HUES48 (cell line): ENCODE measurements at regions not wholly inside any gene's neighbourhood (a gene's known extent, or its start where the extent isn't known, plus 50 kb on each side); places are given as distances from the start of the nearest gene placed in this dataset.
"Not testable (repeated sequence)": the region's sequence is repeated elsewhere in the genome, so short reads cannot be mapped to it uniquely, and the experiment has no call there.

Source experiments
- H3K27ac ChIP-seq: one replicate; pipeline ENCODE4 v1.7.0; 2013; ENCODE audit warnings: low read depth, low read length, inconsistent platforms
- H3K27me3 ChIP-seq: 2 replicates; pipeline ENCODE4 v1.6.1; 2013; ENCODE audit warnings: mild to moderate bottlenecking, low read length; ENCODE audit not compliant: control insufficient read depth, insufficient read depth
- H3K36me3 ChIP-seq: 2 replicates; pipeline ENCODE4 v1.6.1; 2013; ENCODE audit warnings: low read length; ENCODE audit not compliant: control insufficient read depth, insufficient read depth
- H3K4me1 ChIP-seq: 2 replicates; pipeline ENCODE4 v1.6.1; 2013; ENCODE audit warnings: mild to moderate bottlenecking, low read length; ENCODE audit not compliant: control insufficient read depth, insufficient read depth
- H3K4me3 ChIP-seq: 2 replicates; pipeline ENCODE4 v1.5.1; 2013; ENCODE audit warnings: mild to moderate bottlenecking, low read depth, low read length
- H3K9ac ChIP-seq: 2 replicates; pipeline ENCODE4 v1.6.1; 2013; ENCODE audit warnings: mild to moderate bottlenecking, low read depth, low read length, moderate library complexity
- H3K9me3 ChIP-seq: 2 replicates; pipeline ENCODE4 v1.6.1; 2013; ENCODE audit warnings: low read length; ENCODE audit not compliant: control insufficient read depth, insufficient read depth

- H3K4me1 ChIP-seq, H3K9me3 ChIP-seq, H3K4me3 ChIP-seq, H3K9ac ChIP-seq, H3K36me3 ChIP-seq, H3K27ac ChIP-seq, H3K27me3 ChIP-seq: not testable (repeated sequence)
These were observed 608.6 kb downstream of the RFPL4B start for GRCh38 chr6:112955743-112956142.

DNA sequence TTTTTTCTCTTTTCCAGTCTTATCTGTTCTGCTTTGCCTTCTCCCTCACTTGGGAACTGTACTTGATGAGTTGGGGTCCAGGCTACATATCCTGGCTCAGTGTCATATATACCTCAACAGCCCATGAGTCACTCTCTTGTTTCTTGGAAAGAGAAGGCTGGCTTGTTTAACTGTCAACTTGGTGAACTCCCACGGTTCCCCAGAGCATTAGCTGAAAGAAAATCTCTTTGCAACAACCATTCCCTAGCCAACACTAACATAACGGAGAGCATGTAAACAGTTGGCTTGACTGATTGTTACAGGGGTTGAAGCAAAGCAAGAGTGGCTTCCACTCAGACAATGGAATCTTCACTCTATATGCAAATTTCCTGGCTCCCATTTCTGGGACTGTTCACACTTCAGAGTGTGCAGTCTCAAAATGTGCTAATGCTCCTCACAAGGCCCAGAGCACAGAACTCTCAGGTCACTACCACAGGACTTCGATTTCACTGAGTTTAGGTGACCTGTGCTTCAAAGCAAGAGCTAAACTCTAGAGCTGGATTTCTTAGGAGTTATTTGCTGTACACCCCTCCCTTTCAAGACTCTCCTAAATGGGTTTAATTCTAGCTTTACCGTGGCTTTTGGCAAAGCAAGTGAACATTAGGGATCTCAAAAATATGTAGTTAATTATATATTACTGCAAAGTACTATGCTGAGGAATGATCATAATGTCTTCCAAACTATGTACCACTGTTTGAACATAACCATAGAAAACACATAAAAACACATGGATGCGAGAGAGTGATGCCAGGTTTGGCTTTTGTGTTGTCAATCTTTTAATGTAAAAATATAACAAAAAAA, 609.8 kb downstream of the RFPL4B start:
- H3K9ac ChIP-seq, result no peak overlapping the region
- H3K4me1 ChIP-seq, result no peaks in the 10 kb centered on the region
- no peak overlapping the region for H3K27ac ChIP-seq
- H3K4me3 ChIP-seq, result no peak overlapping the region
- no peaks in the 10 kb centered on the region for H3K9me3 ChIP-seq
- H3K27me3 ChIP-seq, result no peaks in the 10 kb centered on the region
- no peaks in the 10 kb centered on the region for H3K36me3 ChIP-seq

DNA sequence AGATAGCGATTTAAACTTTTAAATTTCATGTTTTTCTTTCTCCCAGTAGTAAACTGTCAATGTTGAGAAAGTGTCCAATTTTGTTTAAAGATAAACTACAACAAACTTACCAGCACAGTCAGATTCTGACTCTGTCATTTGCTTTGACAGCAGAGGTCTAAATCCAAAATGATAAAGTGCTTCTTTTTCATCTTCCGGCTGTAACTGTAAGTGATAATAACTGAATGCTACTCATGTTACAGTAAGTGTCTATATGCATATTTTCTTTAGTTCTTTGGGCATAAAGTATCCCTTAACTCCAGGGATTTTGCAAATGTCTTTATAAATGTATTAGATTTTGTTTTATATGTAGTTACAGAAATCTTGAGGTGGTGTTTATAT, 610.4 kb downstream of the RFPL4B start:
- no peaks in the 10 kb centered on the region for H3K4me1 ChIP-seq
- no peak overlapping the region for H3K4me3 ChIP-seq
- no peaks in the 10 kb centered on the region for H3K27me3 ChIP-seq
- no peaks in the 10 kb centered on the region for H3K36me3 ChIP-seq
- H3K9ac ChIP-seq, result no peak overlapping the region
- no peaks in the 10 kb centered on the region for H3K9me3 ChIP-seq
- no peak overlapping the region for H3K27ac ChIP-seq

DNA sequence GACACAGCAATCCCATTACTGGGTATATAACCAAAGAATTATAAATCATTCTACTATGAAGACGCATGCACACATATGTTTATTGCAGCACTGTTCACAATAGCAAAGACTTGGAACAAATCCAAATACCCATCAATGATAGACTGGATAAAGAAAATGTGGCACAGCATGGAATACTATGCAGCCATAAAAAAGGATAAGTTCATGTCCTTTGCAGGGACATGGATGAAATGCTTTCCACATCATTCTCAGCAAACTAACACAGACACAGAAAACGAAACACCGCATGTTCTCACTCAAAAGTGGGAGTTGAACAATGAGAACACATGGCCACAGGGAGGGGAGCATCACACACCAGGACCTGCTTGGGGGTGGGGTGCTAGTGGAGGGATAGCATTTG, 613.0 kb downstream of the RFPL4B start:
- not testable (repeated sequence) for H3K4me1 ChIP-seq, H3K9ac ChIP-seq, H3K4me3 ChIP-seq, H3K9me3 ChIP-seq, H3K27me3 ChIP-seq, H3K36me3 ChIP-seq, H3K27ac ChIP-seq

- H3K36me3 ChIP-seq, result no peaks in the 10 kb centered on the region
These were observed 620.8 kb downstream of the RFPL4B start for GRCh38 chr6:112967974-112968373.

GRCh38 chr6:112971651-112972050, 624.5 kb downstream of the RFPL4B start:
- Histone ChIP-seq H3K27me3 (no peaks in the 10 kb centered on the region), H3K36me3 (no peaks in the 10 kb centered on the region), H3K9me3 (peaks cover 8% of the 10 kb centered on the region; the same call in 1 of the 2 replicates), H3K27ac (no peak overlapping the region), H3K4me3 (no peak overlapping the region), H3K9ac (no peak overlapping the region), H3K4me1 (no peaks in the 10 kb centered on the region)

More at GRCh38 chr6:112967974-112968373, 620.8 kb downstream of the RFPL4B start:
- Histone ChIP-seq H3K4me1 (no peaks in the 10 kb centered on the region), H3K4me3 (no peak overlapping the region), H3K9ac (no peak overlapping the region), H3K27ac (no peak overlapping the region), H3K27me3 (no peaks in the 10 kb centered on the region), H3K9me3 (peaks cover 8% of the 10 kb centered on the region; the same call in 1 of the 2 replicates)

DNA sequence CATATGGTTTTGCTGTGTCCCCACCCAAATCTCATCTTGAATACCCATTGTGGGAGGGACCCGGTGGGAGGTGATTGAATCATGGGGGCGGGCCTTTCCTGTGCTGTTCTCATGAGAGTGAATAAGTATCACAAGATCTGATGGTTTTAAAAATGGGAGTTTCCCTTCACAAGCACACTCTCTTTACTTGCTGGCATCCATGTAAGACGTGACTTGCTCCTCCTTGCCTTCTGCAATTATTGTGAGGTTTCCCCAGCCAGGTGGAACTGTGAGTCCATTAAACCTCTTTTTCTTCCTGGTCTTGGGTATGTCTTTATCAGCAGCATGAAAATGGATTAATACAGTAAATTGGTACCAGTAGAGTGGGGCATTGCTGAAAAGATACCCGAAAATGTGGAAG, 627.8 kb downstream of the RFPL4B start:
- not testable (repeated sequence) for H3K9me3 ChIP-seq, H3K4me1 ChIP-seq, H3K4me3 ChIP-seq, H3K27me3 ChIP-seq, H3K9ac ChIP-seq, H3K27ac ChIP-seq, H3K36me3 ChIP-seq

DNA sequence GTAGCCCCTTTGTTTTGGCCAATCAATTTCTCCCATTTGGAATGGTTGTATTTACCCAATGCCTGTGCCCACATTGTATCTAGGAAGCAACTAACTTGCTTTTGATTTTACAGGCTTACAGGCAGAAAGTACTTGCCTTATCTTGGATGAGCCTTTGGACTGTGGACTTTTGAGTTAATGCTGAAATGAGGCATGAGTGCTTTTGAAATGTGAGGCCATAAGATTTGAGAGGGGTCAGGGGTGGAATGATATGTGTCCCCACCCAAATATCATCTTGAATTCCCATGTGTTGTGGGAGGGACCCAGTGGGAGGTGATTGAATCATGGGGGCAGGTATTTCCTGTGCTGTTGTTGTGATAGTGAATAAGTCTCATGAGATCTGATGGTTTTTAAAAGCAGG, 629.4 kb downstream of the RFPL4B start:
- H3K9ac ChIP-seq, H3K36me3 ChIP-seq, H3K27ac ChIP-seq, H3K9me3 ChIP-seq, H3K27me3 ChIP-seq, H3K4me3 ChIP-seq, H3K4me1 ChIP-seq: not testable (repeated sequence)

DNA sequence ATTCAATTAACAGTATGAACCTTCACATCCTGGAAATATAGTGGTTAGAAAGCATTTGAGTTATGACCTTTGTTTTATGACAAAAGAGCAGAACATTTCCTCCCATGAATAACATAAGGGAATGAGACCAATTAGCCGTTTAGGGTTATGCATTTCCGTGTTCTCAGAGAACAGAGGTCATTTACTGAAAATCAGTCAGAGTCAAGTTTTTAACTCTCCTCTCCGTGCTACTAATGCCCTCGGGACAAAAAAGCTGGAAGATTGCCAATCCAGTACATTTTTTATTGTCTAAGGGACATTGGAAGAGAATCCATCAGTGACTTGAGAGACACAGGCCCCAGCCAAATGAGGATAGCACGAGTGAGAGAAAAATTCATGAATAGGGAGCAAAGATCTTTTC, 632.7 kb downstream of the RFPL4B start:
- no peak overlapping the region for H3K9ac ChIP-seq
- no peak overlapping the region for H3K27ac ChIP-seq
- no peak overlapping the region for H3K4me3 ChIP-seq
- H3K9me3 ChIP-seq, result no peaks in the 10 kb centered on the region
- H3K27me3 ChIP-seq, result no peaks in the 10 kb centered on the region
- H3K4me1 ChIP-seq, result no peaks in the 10 kb centered on the region; the same call in 1 of the 2 replicates
- no peaks in the 10 kb centered on the region for H3K36me3 ChIP-seq

GRCh38 chr6:112980676-112981075, 633.5 kb downstream of the RFPL4B start:
- Histone ChIP-seq H3K4me1 (no peaks in the 10 kb centered on the region; the same call in 1 of the 2 replicates), H3K36me3 (no peaks in the 10 kb centered on the region), H3K27me3 (no peaks in the 10 kb centered on the region), H3K9me3 (no peaks in the 10 kb centered on the region), H3K4me3 (no peak overlapping the region), H3K9ac (no peak overlapping the region), H3K27ac (no peak overlapping the region)

DNA sequence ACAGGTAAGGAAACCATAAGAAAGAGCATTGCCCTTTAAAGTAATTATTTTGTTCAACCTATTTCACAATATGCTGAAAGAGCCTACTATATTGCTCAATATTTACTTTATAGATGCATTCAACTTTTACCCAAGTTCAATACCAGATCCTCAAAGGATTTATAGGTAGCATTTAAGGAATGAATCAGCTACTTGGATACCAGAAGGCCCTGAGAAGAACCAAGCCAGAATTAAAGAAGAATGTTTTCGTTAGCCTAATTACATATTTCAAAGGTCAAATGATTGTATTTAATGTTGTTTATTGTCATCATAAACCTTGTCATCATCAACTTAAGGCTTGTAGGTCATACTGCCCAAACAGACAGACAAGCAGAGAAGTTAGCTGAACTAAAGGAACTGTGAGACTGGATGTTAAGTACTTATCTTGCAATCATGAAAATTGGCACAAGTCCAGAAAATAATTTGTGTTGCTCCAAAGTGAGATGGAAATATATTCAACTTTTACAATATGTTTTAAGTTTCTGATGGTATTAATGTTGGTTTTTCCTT, 636.7 kb downstream of the RFPL4B start:
- Histone ChIP-seq H3K4me1 (no peaks in the 10 kb centered on the region; the same call in 1 of the 2 replicates), H3K9ac (no peak overlapping the region), H3K9me3 (no peaks in the 10 kb centered on the region), H3K27me3 (no peaks in the 10 kb centered on the region), H3K27ac (no peak overlapping the region), H3K4me3 (no peak overlapping the region), H3K36me3 (no peaks in the 10 kb centered on the region)
